ENCODE measurements at regions not wholly inside any gene's neighbourhood (a gene's known extent, or its start where the extent isn't known, plus 50 kb on each side); places are given as distances from the start of the nearest gene placed in this dataset.

GRCh38 chr6:43952746-43953145 is 174.5 kb downstream of the MRPL14 start:
- CTCF ChIA-PET, result interaction anchor here (0.6 to 2.5 kb wide), 4 partner anchors 11 to 178 kb away, joined by 3 to 12 read pairs (median 6); no protein-coding TSS in a partner anchor
- POLR2A ChIA-PET, result no interaction called here
- TF ChIP-seq FOXK2 (IDR thresholded peaks at IDR 0.05) (no peak), CTBP1 (IDR thresholded peaks at IDR 0.05; ENCODE audit: borderline replicate concordance) (no peak), TARDBP (IDR thresholded peaks at IDR 0.05) (no peak), SP1 (IDR thresholded peaks at IDR 0.05) (no peak), LEF1 (IDR thresholded peaks at IDR 0.05; ENCODE audit: borderline replicate concordance) (no peak), L3MBTL2 (conservative IDR thresholded peaks at IDR 0.05) (no peak)
- DNase-seq (ENCODE audit: extremely low spot score), result no peak

- CTCF ChIA-PET, result interaction anchor here (0.6 to 2.5 kb wide), 10 partner anchors 11 to 179 kb away, joined by 3 to 12 read pairs (median 4); no protein-coding TSS in a partner anchor
Measured at GRCh38 chr6:43951756-43952675, 175.2 kb downstream of the MRPL14 start.

DNA sequence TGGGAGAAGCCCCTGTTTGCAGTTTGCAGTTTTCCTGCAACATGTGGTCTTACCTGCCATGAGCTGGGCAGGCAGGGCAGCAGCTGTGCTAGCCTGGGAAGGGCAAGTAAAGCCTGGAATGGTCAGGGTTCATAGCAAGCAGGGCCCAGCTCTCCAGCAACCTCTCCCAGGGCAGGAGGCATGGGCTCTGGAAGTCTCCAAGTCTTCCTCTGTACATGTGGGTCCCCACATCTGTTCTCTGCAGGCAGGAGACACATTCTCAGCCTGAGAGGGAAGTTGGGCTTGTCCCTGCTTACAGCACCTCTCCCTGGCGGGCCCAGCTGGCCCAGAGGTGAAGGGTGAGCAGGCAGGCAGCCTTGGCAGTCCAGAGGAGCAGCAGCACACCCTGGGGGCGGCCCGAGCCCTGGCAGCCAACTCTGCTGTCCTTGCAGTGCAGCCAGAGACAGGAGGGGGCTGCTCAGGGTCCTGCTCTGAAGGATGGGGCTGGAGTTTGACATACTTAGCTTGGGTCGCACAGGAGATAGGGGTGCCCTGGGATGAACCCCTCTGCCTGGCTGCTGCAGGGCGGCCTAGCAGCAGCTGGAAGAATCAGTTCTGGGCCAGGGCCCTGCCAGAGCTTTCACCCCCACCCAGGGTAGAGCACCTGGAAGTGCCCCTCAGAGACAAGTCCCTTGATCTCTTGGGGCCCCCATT is 176.0 kb downstream of the MRPL14 start:
- TF ChIP-seq BHLHE40 (IDR thresholded peaks at IDR 0.05; ENCODE audit: borderline replicate concordance) (no peak), HDGF (IDR thresholded peaks at IDR 0.05; ENCODE audit: borderline replicate concordance) (no peak), L3MBTL2 (conservative IDR thresholded peaks at IDR 0.05) (no peak), ZNF384 (IDR thresholded peaks at IDR 0.05) (no peak), SUZ12 (IDR thresholded peaks at IDR 0.05) (no peak), FOXK2 (IDR thresholded peaks at IDR 0.05) (no peak), ARNT (IDR thresholded peaks at IDR 0.05) (no peak), CTBP1 (IDR thresholded peaks at IDR 0.05; ENCODE audit: borderline replicate concordance) (no peak), FOXM1 (IDR thresholded peaks at IDR 0.05; ENCODE audit: borderline replicate concordance) (no peak), LEF1 (IDR thresholded peaks at IDR 0.05; ENCODE audit: borderline replicate concordance) (no peak), TARDBP (IDR thresholded peaks at IDR 0.05) (no peak), SP1 (IDR thresholded peaks at IDR 0.05) (no peak), ELF4 (IDR thresholded peaks at IDR 0.05) (no peak), NFRKB (IDR thresholded peaks at IDR 0.05) (no peak), FOXA1 (IDR thresholded peaks at IDR 0.05) (no peak)
- TF ChIP-seq, protein P1, sequence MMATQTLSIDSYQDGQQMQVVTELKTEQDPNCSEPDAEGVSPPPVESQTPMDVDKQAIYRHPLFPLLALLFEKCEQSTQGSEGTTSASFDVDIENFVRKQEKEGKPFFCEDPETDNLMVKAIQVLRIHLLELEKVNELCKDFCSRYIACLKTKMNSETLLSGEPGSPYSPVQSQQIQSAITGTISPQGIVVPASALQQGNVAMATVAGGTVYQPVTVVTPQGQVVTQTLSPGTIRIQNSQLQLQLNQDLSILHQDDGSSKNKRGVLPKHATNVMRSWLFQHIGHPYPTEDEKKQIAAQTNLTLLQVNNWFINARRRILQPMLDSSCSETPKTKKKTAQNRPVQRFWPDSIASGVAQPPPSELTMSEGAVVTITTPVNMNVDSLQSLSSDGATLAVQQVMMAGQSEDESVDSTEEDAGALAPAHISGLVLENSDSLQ (IDR thresholded peaks at IDR 0.05), result no peak
- CTCF ChIA-PET, result interaction anchor here (1.1 to 1.5 kb wide), 6 partner anchors 11 to 178 kb away, joined by 3 to 6 read pairs (median 3); no protein-coding TSS in a partner anchor
- POLR2A ChIA-PET, result interaction anchor here (1.2 kb wide), 1 partner anchor 24 kb away, joined by 5 read pairs; no protein-coding TSS in a partner anchor
- peak; percentile 35 for DNase-seq (ENCODE audit: extremely low spot score)

More at GRCh38 chr6:43951756-43952675, 175.2 kb downstream of the MRPL14 start:
- no peak for DNase-seq (ENCODE audit: extremely low spot score)
- TF ChIP-seq ELF4 (IDR thresholded peaks at IDR 0.05), result no peak
- no peak for TF ChIP-seq NFRKB (IDR thresholded peaks at IDR 0.05)
- POLR2A ChIA-PET, result interaction anchor here (1.2 kb wide), 1 partner anchor 25 kb away, joined by 5 read pairs; no protein-coding TSS in a partner anchor

DNA sequence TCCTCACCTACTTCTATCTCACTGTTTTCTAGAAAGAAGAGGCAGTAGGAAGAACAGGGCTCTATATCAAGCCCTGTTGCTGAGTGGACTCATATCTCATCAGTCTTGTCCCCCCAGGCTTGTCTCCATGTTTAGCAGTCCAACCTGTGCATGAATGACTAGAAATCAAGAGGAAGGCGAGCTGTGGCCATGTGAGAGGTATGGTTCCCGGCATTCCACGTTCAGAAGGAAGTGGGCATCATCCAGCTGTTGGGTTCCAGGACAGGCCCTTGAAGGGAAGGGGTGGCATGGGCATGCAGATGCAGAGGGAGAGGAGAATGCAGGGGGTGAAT is 176.6 kb downstream of the MRPL14 start:
- ChIA-PET POLR2A (no interaction called here), CTCF (interaction anchor here (1.1 to 1.4 kb wide), 5 partner anchors 11 to 177 kb away, joined by 3 to 6 read pairs (median 3); no protein-coding TSS in a partner anchor)
- no peak for DNase-seq (ENCODE audit: extremely low spot score)
- TF ChIP-seq NFRKB (IDR thresholded peaks at IDR 0.05) (no peak), TARDBP (IDR thresholded peaks at IDR 0.05) (no peak), ARNT (IDR thresholded peaks at IDR 0.05) (no peak), CTBP1 (IDR thresholded peaks at IDR 0.05; ENCODE audit: borderline replicate concordance) (no peak)

- CTCF ChIA-PET, result interaction anchor here (0.9 to 1.2 kb wide), 2 partner anchors 94 to 180 kb away, joined by 3 to 4 read pairs; partner anchors contain the start of gene VEGFA
- DNase-seq (ENCODE audit: extremely low spot score), result no peak
- TF ChIP-seq FOXK2 (IDR thresholded peaks at IDR 0.05) (no peak), TARDBP (IDR thresholded peaks at IDR 0.05) (no peak), BHLHE40 (IDR thresholded peaks at IDR 0.05; ENCODE audit: borderline replicate concordance) (no peak), ELF4 (IDR thresholded peaks at IDR 0.05) (no peak)
- POLR2A ChIA-PET, result interaction anchor here (1.3 kb wide), 1 partner anchor 180 kb away, joined by 5 read pairs; the partner anchor contains the start of gene VEGFA
Measured at GRCh38 chr6:43950051-43950605, 177.1 kb downstream of the MRPL14 start.

- no peak for DNase-seq (ENCODE audit: extremely low spot score)
- TF ChIP-seq ELF4 (IDR thresholded peaks at IDR 0.05) (no peak), CTBP1 (IDR thresholded peaks at IDR 0.05; ENCODE audit: borderline replicate concordance) (no peak), L3MBTL2 (conservative IDR thresholded peaks at IDR 0.05) (no peak), FOXM1 (IDR thresholded peaks at IDR 0.05; ENCODE audit: borderline replicate concordance) (no peak), FOXA1 (IDR thresholded peaks at IDR 0.05) (no peak), SP1 (IDR thresholded peaks at IDR 0.05) (no peak), LEF1 (IDR thresholded peaks at IDR 0.05; ENCODE audit: borderline replicate concordance) (no peak), FOXK2 (IDR thresholded peaks at IDR 0.05) (no peak), BHLHE40 (IDR thresholded peaks at IDR 0.05; ENCODE audit: borderline replicate concordance) (no peak), SUZ12 (IDR thresholded peaks at IDR 0.05) (no peak), TARDBP (IDR thresholded peaks at IDR 0.05) (no peak), ZNF384 (IDR thresholded peaks at IDR 0.05) (no peak), HDGF (IDR thresholded peaks at IDR 0.05; ENCODE audit: borderline replicate concordance) (no peak), NFRKB (IDR thresholded peaks at IDR 0.05) (no peak), ARNT (IDR thresholded peaks at IDR 0.05) (no peak)
- TF ChIP-seq, protein P1 (IDR thresholded peaks at IDR 0.05), result no peak
- ChIA-PET POLR2A (interaction anchor here (0.8 to 1.3 kb wide), 3 partner anchors 15 to 314 kb away, joined by 3 to 5 read pairs (median 5); partner anchors contain the start of genes MAD2L1BP and VEGFA), CTCF (interaction anchor here (0.9 to 1.8 kb wide), 3 partner anchors 93 to 180 kb away, joined by 3 to 7 read pairs (median 4); partner anchors contain the start of gene VEGFA)
Measured at GRCh38 chr6:43949551-43949991, 177.7 kb downstream of the MRPL14 start.
